IMR-90 (cell line): ENCODE measurements at regions not wholly inside any gene's neighbourhood (a gene's known extent, or its start where the extent isn't known, plus 50 kb on each side); places are given as distances from the start of the nearest gene placed in this dataset.

Source experiments
- ATAC-seq: fragments of 200-7000 bp; cut with Tn5 transposase; 2 replicates; pipeline ENCODE4 v1.9.1; 2020; ENCODE audit warnings: low read depth, mild to moderate bottlenecking, moderate library complexity
- BruUV-seq: library from RNA; stranded (reverse); fragments of 400-500 nt; replicated peaks from 2 replicates; lab custom pipeline; 2021; lab: Mats Ljungman, UMichigan
- CTCF ChIA-PET: fragments of 300-600 bp; formaldehyde crosslinking; extraction: SDS; loops from one replicate; lab custom pipeline; 2021; ENCODE audit warnings: antibody characterized with exemption; lab: Yijun Ruan, JAX
- POLR2A ChIA-PET: fragments of 300-600 bp; sonication (Branson Sonifier 250); formaldehyde crosslinking; loops from one replicate; lab custom pipeline; 2022; ENCODE audit warnings: antibody characterized with exemption; ENCODE audit not compliant: unreplicated experiment; lab: Charles Lee
- DNase-seq: peaks from one replicate; pipeline ENCODE4 v3.0.0; 2013
- H2AFZ ChIP-seq: replicated peaks from 2 replicates; pipeline ENCODE3; 2013; ENCODE audit warnings: low read length, mild to moderate bottlenecking; ENCODE audit not compliant: poor library complexity
- H2AK5ac ChIP-seq: 2 replicates; pipeline ENCODE4 v1.6.1; 2013; ENCODE audit warnings: low read depth, low read length, inconsistent platforms
- H2AK9ac ChIP-seq: replicated peaks from 2 replicates; pipeline ENCODE3; 2013; ENCODE audit warnings: mild to moderate bottlenecking, low read depth, low read length, moderate library complexity; ENCODE audit not compliant: poor library complexity
- H2BK120ac ChIP-seq: 2 replicates; pipeline ENCODE4 v1.6.1; 2013; ENCODE audit warnings: low read depth, low read length, inconsistent platforms
- H2BK15ac ChIP-seq: 3 replicates; pipeline ENCODE4 v1.6.1; 2013; ENCODE audit warnings: low read depth, low read length, inconsistent platforms
- H2BK20ac ChIP-seq: 2 replicates; pipeline ENCODE4 v1.6.1; 2013; ENCODE audit warnings: low read depth, mild to moderate bottlenecking, inconsistent platforms, low read length, moderate library complexity
- H2BK5ac ChIP-seq: 2 replicates; pipeline ENCODE4 v1.6.1; 2013; ENCODE audit warnings: mild to moderate bottlenecking, low read depth, low read length, inconsistent platforms; ENCODE audit not compliant: poor library complexity, severe bottlenecking
- H3K14ac ChIP-seq: replicated peaks from 2 replicates; pipeline ENCODE4 v1.6.1; 2013; ENCODE audit warnings: low read depth, low read length, inconsistent platforms
- H3K18ac ChIP-seq: 2 replicates; pipeline ENCODE4 v1.6.1; 2013; ENCODE audit warnings: low read depth, low read length, control low read depth
- H3K23ac ChIP-seq: 2 replicates; pipeline ENCODE4 v1.6.1; 2013; ENCODE audit warnings: low read depth, low read length, inconsistent platforms
- H3K27ac ChIP-seq: 2 replicates; pipeline ENCODE4 v1.5.1; 2013; ENCODE audit warnings: mild to moderate bottlenecking, control low read depth, low read length; ENCODE audit not compliant: insufficient read depth
- H3K27me3 ChIP-seq: 2 replicates; pipeline ENCODE4 v1.6.1; 2013; ENCODE audit warnings: low read length; ENCODE audit not compliant: control insufficient read depth, insufficient read depth
- H3K36me3 ChIP-seq: 2 replicates; pipeline ENCODE4 v1.6.1; 2013; ENCODE audit warnings: low read length, mixed read lengths; ENCODE audit not compliant: control insufficient read depth, insufficient read depth
- H3K4ac ChIP-seq: 2 replicates; pipeline ENCODE4 v1.6.1; 2013; ENCODE audit warnings: low read depth, low read length, inconsistent platforms
- H3K4me1 ChIP-seq: 2 replicates; pipeline ENCODE4 v1.6.1; 2013; ENCODE audit warnings: low read length, mixed read lengths; ENCODE audit not compliant: control insufficient read depth, insufficient read depth
- H3K4me2 ChIP-seq: 2 replicates; pipeline ENCODE4 v1.6.1; 2013; ENCODE audit warnings: low read depth, mild to moderate bottlenecking, control low read depth, low read length, moderate library complexity
- H3K4me3 ChIP-seq: 2 replicates; pipeline ENCODE4 v1.5.1; 2013; ENCODE audit warnings: low read depth, mild to moderate bottlenecking, control low read depth, low read length, moderate library complexity; ENCODE audit not compliant: insufficient read depth
- H3K56ac ChIP-seq: 2 replicates; pipeline ENCODE4 v1.6.1; 2013; ENCODE audit warnings: low read length, inconsistent platforms; ENCODE audit not compliant: insufficient read depth; ENCODE audit errors: extremely low read depth
- H3K79me1 ChIP-seq, 2 experiments: 2 replicates each; pipeline ENCODE4 v1.6.1; 2013; ENCODE audit warnings: low read length in 2 of 2, inconsistent platforms in 1 of 2, low read depth in 1 of 2
- H3K9ac ChIP-seq: 2 replicates; pipeline ENCODE4 v1.6.1; 2013; ENCODE audit warnings: low read depth, low read length, control low read depth
- H3K9me1 ChIP-seq: 2 replicates; pipeline ENCODE4 v1.6.1; 2013; ENCODE audit warnings: low read length, inconsistent platforms; ENCODE audit not compliant: insufficient read depth
- H3K9me3 ChIP-seq: 2 replicates; pipeline ENCODE4 v1.6.1; 2013; ENCODE audit warnings: low read length; ENCODE audit not compliant: control insufficient read depth, insufficient read depth
- H4K20me1 ChIP-seq: 2 replicates; pipeline ENCODE4 v1.6.1; 2013; ENCODE audit warnings: low read length, inconsistent platforms; ENCODE audit not compliant: insufficient read depth
- H4K5ac ChIP-seq: 2 replicates; pipeline ENCODE4 v1.6.1; 2013; ENCODE audit warnings: mild to moderate bottlenecking, low read depth, low read length, control low read depth
- H4K8ac ChIP-seq, 2 experiments: 2 replicates each; pipeline ENCODE4 v1.6.1; 2013; ENCODE audit warnings: low read depth in 2 of 2, low read length in 2 of 2, control low read depth in 1 of 2, inconsistent platforms in 1 of 2
- H4K91ac ChIP-seq: 2 replicates; pipeline ENCODE4 v1.6.1; 2013; ENCODE audit warnings: low read depth, low read length, inconsistent platforms; ENCODE audit not compliant: insufficient read depth
- CEBPB ChIP-seq: IDR thresholded peaks from 2 replicates; pipeline ENCODE4 v1.6.1; 2012; ENCODE audit warnings: low read depth, low read length, improper control_type of control experiment
- RAD21 ChIP-seq: IDR thresholded peaks from 2 replicates; pipeline ENCODE4 v1.6.1; 2012; ENCODE audit warnings: low read length, improper control_type of control experiment
- SMC3 ChIP-seq: fragments of 150-350 bp; IDR thresholded peaks from 2 replicates; pipeline ENCODE4 v1.6.1; 2016; ENCODE audit warnings: low read depth, mild to moderate bottlenecking, antibody characterized with exemption, low read length, moderate library complexity
- USF2 ChIP-seq: fragments of 150-350 bp; IDR thresholded peaks from 2 replicates; pipeline ENCODE4 v1.6.1; 2017; ENCODE audit warnings: mild to moderate bottlenecking, antibody characterized with exemption, low read length, low read depth
- WGBS, 2 experiments: methylation state at CpG; one replicate each; pipeline versions ENCODE4 v1.1.5 to v1.1.7; 2013; ENCODE audit warnings: missing lambda C conversion rate in 2 of 2; ENCODE audit not compliant: insufficient read length in 1 of 2; ENCODE audit errors: extremely low coverage in 2 of 2; 5-methylcytosine and 5-hydroxymethylcytosine counted together
- dilution Hi-C: fragments of 300-500 bp; cut with HindIII; formaldehyde crosslinking; loops from one replicate; pipeline ENCODE4 v1.14.3; 2018; ENCODE audit warnings: low sequenced_read_pairs; ENCODE audit not compliant: unreplicated experiment
- in situ Hi-C: fragments of 300-500 bp; cut with MboI; formaldehyde crosslinking; loops from 3 replicates; pipeline ENCODE4 v1.14.3; 2019; ENCODE audit warnings: low sequenced_read_pairs, inconsistent platforms, mixed read lengths
- intact Hi-C: fragments of 100-400 bp; cut with micrococcal nuclease; formaldehyde crosslinking; loops from 2 replicates; pipeline ENCODE4 v1.10.0; 2022
- TF ChIP-seq, protein P1 (sequence below): fragments of 150-350 bp; IDR thresholded peaks from 2 replicates; pipeline ENCODE4 v1.6.1; 2016; ENCODE audit warnings: low read depth, mild to moderate bottlenecking, low read length, moderate library complexity, borderline replicate concordance

DNA sequence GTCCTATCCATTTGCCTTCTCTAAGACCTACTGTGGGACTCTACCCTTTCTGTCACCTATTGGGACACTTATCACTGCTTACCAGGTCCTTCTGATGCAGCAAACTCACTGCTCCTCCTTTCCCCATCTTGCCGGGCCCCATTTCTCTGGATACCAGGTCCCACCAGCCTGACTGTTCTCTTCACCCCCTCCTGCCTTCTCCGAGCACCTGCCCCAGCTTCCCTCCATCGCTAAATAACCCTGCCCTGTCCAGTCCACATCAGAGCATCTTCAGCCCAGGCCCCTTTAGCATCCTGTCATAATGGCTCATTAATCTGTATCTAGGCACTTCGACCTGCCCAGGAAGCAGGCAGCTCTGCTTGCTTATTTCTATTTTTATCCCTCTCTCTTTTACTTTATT is 74.7 kb downstream of the CRYGS start:
- ChIA-PET CTCF (interaction anchor here (0.6 to 1.1 kb wide), 2 partner anchors 210 to 231 kb away, joined by 3 read pairs; no protein-coding TSS in a partner anchor), POLR2A (no interaction called here)
- dilution Hi-C loops, result no loop called here
- no peak overlapping the region for H3K4ac ChIP-seq
- H3K9ac ChIP-seq, result no peak overlapping the region
- BruUV-seq, result no TSS peak
- H3K9me3 ChIP-seq, result no peaks in the 10 kb centered on the region
- ATAC-seq (no peak), DNase-seq (no peak)
- H2BK20ac ChIP-seq, result no peak overlapping the region
- H2AFZ ChIP-seq, result no peak overlapping the region
- intact Hi-C loops, result no loop called here
- no peak overlapping the region for H2AK5ac ChIP-seq
- WGBS, 2 experiments, result 73% methylated on average over 2 of the region's 4 CpGs; no CpG with 5 or more reads in 1 of the 2 experiments
- no peaks in the 10 kb centered on the region for H3K36me3 ChIP-seq
- no peak overlapping the region for H3K14ac ChIP-seq
- peaks cover 27% of the 10 kb centered on the region for H3K27me3 ChIP-seq
- H4K5ac ChIP-seq, result no peak overlapping the region
- no peak overlapping the region for H3K23ac ChIP-seq
- H2AK9ac ChIP-seq, result no peak overlapping the region
- H3K4me2 ChIP-seq, result no peak overlapping the region
- in situ Hi-C loops, result no loop called here
- H3K4me1 ChIP-seq, result no peaks in the 10 kb centered on the region
- H3K4me3 ChIP-seq, result no peak overlapping the region
- no peak overlapping the region for H2BK15ac ChIP-seq
- H3K27ac ChIP-seq, result no peak overlapping the region
- no peaks in the 10 kb centered on the region for H3K79me1 ChIP-seq
- H4K20me1 ChIP-seq, result no peaks in the 10 kb centered on the region
- H4K91ac ChIP-seq, result no peak overlapping the region
- TF ChIP-seq, protein P1, sequence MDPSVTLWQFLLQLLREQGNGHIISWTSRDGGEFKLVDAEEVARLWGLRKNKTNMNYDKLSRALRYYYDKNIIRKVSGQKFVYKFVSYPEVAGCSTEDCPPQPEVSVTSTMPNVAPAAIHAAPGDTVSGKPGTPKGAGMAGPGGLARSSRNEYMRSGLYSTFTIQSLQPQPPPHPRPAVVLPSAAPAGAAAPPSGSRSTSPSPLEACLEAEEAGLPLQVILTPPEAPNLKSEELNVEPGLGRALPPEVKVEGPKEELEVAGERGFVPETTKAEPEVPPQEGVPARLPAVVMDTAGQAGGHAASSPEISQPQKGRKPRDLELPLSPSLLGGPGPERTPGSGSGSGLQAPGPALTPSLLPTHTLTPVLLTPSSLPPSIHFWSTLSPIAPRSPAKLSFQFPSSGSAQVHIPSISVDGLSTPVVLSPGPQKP, result no peak
- no peak for TF ChIP-seq RAD21
- no peak for TF ChIP-seq USF2
- no peak for TF ChIP-seq CEBPB
- no peak for TF ChIP-seq SMC3
- no peak overlapping the region for H2BK120ac ChIP-seq
- H4K8ac ChIP-seq, result no peak overlapping the region
- H3K18ac ChIP-seq, result no peak overlapping the region
- H2BK5ac ChIP-seq, result no peak overlapping the region
- no peaks in the 10 kb centered on the region for H3K9me1 ChIP-seq
- no peak overlapping the region for H3K56ac ChIP-seq
